HepG2 (cell line): ENCODE measurements at regions not wholly inside any gene's neighbourhood (a gene's known extent, or its start where the extent isn't known, plus 50 kb on each side); places are given as distances from the start of the nearest gene placed in this dataset.

Source experiments
- NCOA1 ChIP-seq: sonication (generic); formaldehyde crosslinking; IDR thresholded peaks from 2 replicates; pipeline ENCODE4 v1.9.0; 2021; ENCODE audit warnings: missing genetic modification reagents
- NR1H2 ChIP-seq: sonication (generic); formaldehyde crosslinking; IDR thresholded peaks from 2 replicates; pipeline ENCODE4 v1.8.1; 2022; ENCODE audit warnings: low read depth, missing genetic modification reagents, borderline replicate concordance
- ZNF101 ChIP-seq: sonication (generic); formaldehyde crosslinking; IDR thresholded peaks from 2 replicates; pipeline ENCODE4 v1.4.0; 2020; ENCODE audit warnings: mild to moderate bottlenecking, low read depth, missing genetic modification reagents, borderline replicate concordance

DNA sequence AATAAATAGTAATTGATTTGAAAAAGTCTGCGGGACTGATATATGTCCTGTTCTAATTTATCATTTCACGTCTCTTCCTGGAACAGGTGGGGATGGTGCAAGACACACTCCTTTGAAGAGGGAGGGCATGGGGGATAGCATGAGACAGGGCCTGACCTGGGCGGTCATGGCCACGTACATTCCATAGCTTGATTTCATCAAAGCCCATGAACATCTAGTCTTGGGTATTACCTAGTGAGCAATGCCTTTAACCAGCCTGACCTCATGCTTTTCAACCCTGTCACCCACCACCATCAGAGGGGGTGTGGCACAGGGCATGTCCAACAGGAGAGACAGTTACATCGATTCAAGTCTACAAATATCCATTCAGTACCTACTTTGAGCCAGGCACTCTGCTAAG is 52.3 kb upstream of the HOPX start:
- no peak for TF ChIP-seq NR1H2 (CRISPR knock-in tag)
- no peak for TF ChIP-seq NCOA1 (CRISPR knock-in tag)
- TF ChIP-seq ZNF101 (CRISPR knock-in tag) = no peak
